Naive thymus-derived CD4-positive, alpha-beta T cell (primary cell): ENCODE measurements at regions not wholly inside any gene's neighbourhood (a gene's known extent, or its start where the extent isn't known, plus 50 kb on each side); places are given as distances from the start of the nearest gene placed in this dataset.

Experiments
- microRNA-seq: library from miRNA; unstranded; fragments of <30 nt; microRNA quantifications from one replicate; pipeline ENCODE4 v1.2.0, GENCODE V29; 2022; ENCODE audit warnings: borderline microRNAs expressed

Small RNA genes lying in the stretch of these regions (microRNA-seq; reads per million reads assigned to microRNA genes)
- gene MIR6516, result 25.9 reads per million, percentile 38 among the genes with 10 or more reads in this experiment
